ENCODE measurements at regions not wholly inside any gene's neighbourhood (a gene's known extent, or its start where the extent isn't known, plus 50 kb on each side); places are given as distances from the start of the nearest gene placed in this dataset.

DNA sequence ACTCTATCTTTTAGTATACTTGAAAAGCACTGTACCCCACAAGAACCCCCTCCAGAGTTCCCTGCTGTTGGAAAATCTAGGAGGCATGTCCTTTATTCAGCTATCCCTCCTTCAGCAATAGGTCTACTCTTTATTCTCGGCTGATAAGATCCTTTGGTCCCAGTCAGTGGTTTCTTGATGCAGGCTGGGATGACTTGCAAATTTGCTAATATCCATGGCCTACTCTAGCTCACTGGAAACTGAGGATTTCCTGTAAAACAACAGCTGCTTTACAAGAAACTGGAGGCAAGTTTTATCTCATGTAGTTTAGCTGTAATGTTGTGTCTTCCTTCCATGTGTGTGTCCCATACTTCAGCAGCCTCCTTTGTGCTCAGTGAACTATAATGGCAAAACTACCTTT lies 183.9 kb upstream of the SCN7A start:
- TF ChIP-seq SPI1 (IDR thresholded peaks at IDR 0.05; ENCODE audit: low read depth, low read length) (no peak), POLR2A (IDR thresholded peaks at IDR 0.05; ENCODE audit: low read depth, low read length) (no peak), POLR2AphosphoS5 (IDR thresholded peaks at IDR 0.05; ENCODE audit: low read depth, low read length) (no peak), PAX5 (IDR thresholded peaks at IDR 0.05; ENCODE audit: insufficient read depth, low read length, severe bottlenecking) (no peak), TAF1 (IDR thresholded peaks at IDR 0.05; ENCODE audit: low read depth, low read length) (no peak), POU2F2 (IDR thresholded peaks at IDR 0.05; ENCODE audit: low read depth, low read length) (no peak)
- FAIRE-seq: no peak
- no peak for DNase-seq (ENCODE audit: insufficient read length, low spot score)

DNA sequence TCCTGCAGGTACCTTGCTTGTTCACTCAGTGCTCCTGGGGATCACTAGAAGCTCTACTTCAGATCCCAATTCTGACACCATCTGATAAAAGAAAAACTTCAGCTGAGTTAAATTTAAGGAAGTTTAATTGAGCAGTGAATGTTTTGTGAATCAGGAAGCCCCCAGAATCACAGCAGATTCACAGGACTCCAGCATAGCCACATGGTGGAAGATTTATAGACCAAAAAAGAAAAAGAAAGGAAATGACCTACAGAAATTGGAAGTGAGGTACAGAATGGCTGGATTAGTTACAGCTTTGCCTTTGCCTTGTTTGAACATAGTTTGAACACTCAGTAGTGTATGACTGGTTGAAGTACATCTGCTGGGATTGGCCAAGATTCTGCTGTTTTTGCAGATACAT lies 182.7 kb upstream of the SCN7A start:
- no peak for TF ChIP-seq POLR2A (IDR thresholded peaks at IDR 0.05; ENCODE audit: low read depth, low read length)
- TF ChIP-seq POU2F2 (IDR thresholded peaks at IDR 0.05; ENCODE audit: low read depth, low read length): no peak
- no peak for TF ChIP-seq PAX5 (IDR thresholded peaks at IDR 0.05; ENCODE audit: insufficient read depth, low read length, severe bottlenecking)
- no peak for TF ChIP-seq TAF1 (IDR thresholded peaks at IDR 0.05; ENCODE audit: low read depth, low read length)
- TF ChIP-seq SPI1 (IDR thresholded peaks at IDR 0.05; ENCODE audit: low read depth, low read length): no peak
- FAIRE-seq (no peak), DNase-seq (ENCODE audit: insufficient read length, low spot score) (no peak)

DNA sequence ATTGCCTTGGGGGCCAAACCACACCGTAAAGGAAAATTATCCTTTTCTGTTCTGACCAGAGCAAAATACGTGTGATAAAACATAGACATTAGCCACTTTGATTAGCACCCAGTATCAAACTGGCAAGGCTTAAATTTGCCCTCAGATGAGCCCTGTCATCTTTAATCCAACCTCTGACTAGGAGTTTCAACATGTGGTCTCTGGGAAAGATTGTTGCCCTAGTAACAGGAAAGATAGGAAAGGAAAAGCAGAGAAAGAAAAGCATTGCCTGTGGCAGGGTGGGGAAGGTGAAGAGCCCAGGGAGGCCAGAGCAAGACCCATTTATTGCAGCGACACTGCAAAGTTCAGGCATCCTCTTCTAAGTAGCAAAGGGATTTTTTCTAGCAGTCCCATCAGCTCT lies 181.5 kb upstream of the SCN7A start:
- TF ChIP-seq PAX5 (IDR thresholded peaks at IDR 0.05; ENCODE audit: insufficient read depth, low read length, severe bottlenecking) (no peak), POLR2AphosphoS5 (IDR thresholded peaks at IDR 0.05; ENCODE audit: low read depth, low read length) (no peak), TAF1 (IDR thresholded peaks at IDR 0.05; ENCODE audit: low read depth, low read length) (no peak), POU2F2 (IDR thresholded peaks at IDR 0.05; ENCODE audit: low read depth, low read length) (no peak), SPI1 (IDR thresholded peaks at IDR 0.05; ENCODE audit: low read depth, low read length) (no peak), POLR2A (IDR thresholded peaks at IDR 0.05; ENCODE audit: low read depth, low read length) (no peak)
- no peak for FAIRE-seq
- no peak for DNase-seq (ENCODE audit: insufficient read length, low spot score)

DNA sequence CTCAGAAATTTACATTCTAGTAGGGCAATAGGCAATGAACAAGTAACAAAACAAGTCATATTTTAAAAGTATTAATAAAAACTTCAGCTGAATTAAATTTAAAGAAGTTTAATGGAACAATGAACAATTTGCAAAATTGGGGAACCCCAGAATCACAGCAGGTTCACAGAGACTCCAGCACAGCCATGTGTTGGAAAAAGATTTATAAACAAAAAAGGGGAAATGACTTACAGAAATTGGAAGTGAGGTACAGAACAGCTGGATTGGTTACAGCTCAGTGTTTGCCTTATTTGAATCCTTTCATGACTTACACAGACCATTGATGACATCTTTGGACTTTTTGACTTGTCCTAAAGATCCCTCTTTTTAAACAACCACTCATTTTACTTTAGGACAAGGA lies 179.9 kb upstream of the SCN7A start:
- TF ChIP-seq POU2F2 (IDR thresholded peaks at IDR 0.05; ENCODE audit: low read depth, low read length): no peak
- no peak for TF ChIP-seq SPI1 (IDR thresholded peaks at IDR 0.05; ENCODE audit: low read depth, low read length)
- TF ChIP-seq TAF1 (IDR thresholded peaks at IDR 0.05; ENCODE audit: low read depth, low read length): no peak
- TF ChIP-seq POLR2A (IDR thresholded peaks at IDR 0.05; ENCODE audit: low read depth, low read length): no peak
- FAIRE-seq (no peak), DNase-seq (ENCODE audit: insufficient read length, low spot score) (no peak)

DNA sequence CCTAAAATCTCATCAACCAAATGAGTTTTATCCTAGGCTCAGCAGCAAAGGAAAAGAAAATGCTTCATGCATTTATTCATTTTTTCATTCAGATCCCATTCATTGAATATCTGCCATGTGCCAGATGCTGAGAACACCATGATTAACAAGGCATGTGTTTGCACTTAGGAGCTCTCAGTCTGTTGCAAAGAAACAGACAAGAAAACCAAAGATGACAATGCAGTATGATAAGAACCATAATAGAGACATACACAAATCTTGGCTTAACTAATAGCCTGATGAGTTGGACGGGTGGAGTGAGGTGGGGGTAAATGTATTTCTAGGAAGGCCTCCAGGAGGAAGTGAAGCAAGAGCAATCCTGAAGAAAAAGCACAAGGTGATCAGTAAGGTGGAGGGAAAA lies 177.8 kb upstream of the SCN7A start:
- DNase-seq (ENCODE audit: insufficient read length, low spot score) (no peak), FAIRE-seq (no peak)
- TF ChIP-seq POU2F2 (IDR thresholded peaks at IDR 0.05; ENCODE audit: low read depth, low read length) (no peak), POLR2A (IDR thresholded peaks at IDR 0.05; ENCODE audit: low read depth, low read length) (no peak), POLR2AphosphoS5 (IDR thresholded peaks at IDR 0.05; ENCODE audit: low read depth, low read length) (no peak), PAX5 (IDR thresholded peaks at IDR 0.05; ENCODE audit: insufficient read depth, low read length, severe bottlenecking) (no peak)

DNA sequence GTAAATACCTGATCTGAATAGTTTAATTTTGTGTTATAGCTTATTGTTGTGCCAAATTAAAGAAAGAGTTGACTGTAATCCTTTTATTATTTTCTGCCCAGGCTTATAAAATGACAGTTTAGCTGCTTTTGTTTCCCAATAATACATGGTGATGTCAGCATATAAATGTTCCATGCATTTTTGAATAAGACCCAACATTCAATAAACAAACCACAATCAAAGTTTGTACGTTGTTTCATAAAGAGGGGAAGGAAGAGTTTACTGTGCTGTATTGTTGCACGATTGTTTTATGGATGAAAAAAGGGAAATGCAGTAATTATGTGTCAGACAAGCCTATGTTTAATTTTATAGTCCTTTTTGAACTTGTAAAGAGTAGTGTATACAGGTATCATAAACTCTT lies 177.2 kb upstream of the SCN7A start:
- FAIRE-seq: no peak
- no peak for DNase-seq (ENCODE audit: insufficient read length, low spot score)
- no peak for TF ChIP-seq POLR2A (IDR thresholded peaks at IDR 0.05; ENCODE audit: low read depth, low read length)
- TF ChIP-seq POLR2AphosphoS5 (IDR thresholded peaks at IDR 0.05; ENCODE audit: low read depth, low read length): no peak
- TF ChIP-seq PAX5 (IDR thresholded peaks at IDR 0.05; ENCODE audit: insufficient read depth, low read length, severe bottlenecking): no peak
- no peak for TF ChIP-seq SPI1 (IDR thresholded peaks at IDR 0.05; ENCODE audit: low read depth, low read length)
- no peak for TF ChIP-seq POU2F2 (IDR thresholded peaks at IDR 0.05; ENCODE audit: low read depth, low read length)
- TF ChIP-seq TAF1 (IDR thresholded peaks at IDR 0.05; ENCODE audit: low read depth, low read length): no peak

DNA sequence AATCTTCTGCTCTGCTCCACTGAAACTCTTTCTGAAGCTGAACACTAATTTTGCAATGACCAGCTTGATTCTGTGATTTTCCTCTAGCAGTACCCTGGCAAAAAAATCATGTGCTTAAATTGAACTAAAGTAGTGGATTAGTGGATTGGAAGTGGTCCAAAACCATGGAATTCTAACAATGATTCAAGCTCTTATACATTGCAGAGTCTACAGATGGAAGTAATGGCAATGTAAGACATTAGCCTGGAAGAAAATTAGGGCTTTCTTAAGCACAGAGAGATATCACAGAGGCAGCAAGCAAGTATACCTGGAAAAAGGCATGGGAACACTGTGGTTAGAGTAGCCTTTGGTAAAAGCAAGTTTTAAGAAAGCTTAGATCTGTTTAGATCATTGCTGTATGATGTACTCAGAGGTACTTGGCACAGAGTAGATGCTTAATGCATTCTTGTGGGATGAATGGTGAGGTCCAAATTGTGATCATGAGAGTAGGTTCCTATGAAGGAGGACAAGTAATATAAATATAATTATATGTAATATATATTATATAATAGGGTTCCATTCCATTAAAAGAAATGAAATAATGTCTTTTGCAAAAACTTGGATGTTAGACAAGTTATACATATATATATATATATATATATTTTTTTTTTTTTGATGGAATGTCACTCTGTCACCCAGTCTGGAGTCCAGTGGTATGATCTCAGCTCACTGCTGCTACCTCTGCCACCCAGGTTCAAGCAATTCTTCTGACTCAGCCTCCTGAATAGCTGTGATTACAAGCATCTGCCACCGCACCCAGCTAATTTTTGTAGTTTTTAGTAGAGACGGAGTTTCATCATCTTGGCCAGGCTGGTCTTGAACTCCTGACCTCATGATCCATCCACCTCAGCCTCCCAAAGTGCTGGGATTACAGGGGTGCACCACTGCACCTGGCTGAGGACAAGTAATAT lies 172.2 kb upstream of the SCN7A start:
- TF ChIP-seq POLR2AphosphoS5 (IDR thresholded peaks at IDR 0.05; ENCODE audit: low read depth, low read length) (no peak), POU2F2 (IDR thresholded peaks at IDR 0.05; ENCODE audit: low read depth, low read length) (no peak), POLR2A (IDR thresholded peaks at IDR 0.05; ENCODE audit: low read depth, low read length) (no peak), SPI1 (IDR thresholded peaks at IDR 0.05; ENCODE audit: low read depth, low read length) (no peak), PAX5 (IDR thresholded peaks at IDR 0.05; ENCODE audit: insufficient read depth, low read length, severe bottlenecking) (no peak), TAF1 (IDR thresholded peaks at IDR 0.05; ENCODE audit: low read depth, low read length) (no peak)
- DNase-seq (ENCODE audit: insufficient read length, low spot score) (no peak), FAIRE-seq (no peak)

DNA sequence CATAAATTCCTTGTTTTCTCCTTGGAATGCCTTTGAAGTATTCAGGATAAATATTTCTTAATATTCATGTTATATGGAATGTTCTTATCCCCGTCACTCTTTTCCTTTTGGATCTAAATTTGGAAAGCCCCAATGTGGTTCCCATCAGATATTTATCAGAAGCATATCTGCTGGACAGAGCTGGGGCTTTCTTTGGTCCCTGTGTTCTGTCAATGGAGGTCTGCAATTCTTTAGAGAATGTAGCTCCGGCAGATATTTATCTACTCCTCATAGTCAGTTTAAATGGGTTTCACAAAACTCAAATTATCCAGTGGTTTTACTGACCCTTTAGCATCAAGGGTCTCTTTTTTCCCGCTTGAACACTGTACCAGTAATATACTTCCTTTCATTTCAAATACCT lies 167.8 kb upstream of the SCN7A start:
- no peak for DNase-seq (ENCODE audit: insufficient read length, low spot score)
- no peak for FAIRE-seq
- TF ChIP-seq POU2F2 (IDR thresholded peaks at IDR 0.05; ENCODE audit: low read depth, low read length) (no peak), POLR2AphosphoS5 (IDR thresholded peaks at IDR 0.05; ENCODE audit: low read depth, low read length) (no peak), POLR2A (IDR thresholded peaks at IDR 0.05; ENCODE audit: low read depth, low read length) (no peak), SPI1 (IDR thresholded peaks at IDR 0.05; ENCODE audit: low read depth, low read length) (no peak), PAX5 (IDR thresholded peaks at IDR 0.05; ENCODE audit: insufficient read depth, low read length, severe bottlenecking) (no peak), TAF1 (IDR thresholded peaks at IDR 0.05; ENCODE audit: low read depth, low read length) (no peak)

DNA sequence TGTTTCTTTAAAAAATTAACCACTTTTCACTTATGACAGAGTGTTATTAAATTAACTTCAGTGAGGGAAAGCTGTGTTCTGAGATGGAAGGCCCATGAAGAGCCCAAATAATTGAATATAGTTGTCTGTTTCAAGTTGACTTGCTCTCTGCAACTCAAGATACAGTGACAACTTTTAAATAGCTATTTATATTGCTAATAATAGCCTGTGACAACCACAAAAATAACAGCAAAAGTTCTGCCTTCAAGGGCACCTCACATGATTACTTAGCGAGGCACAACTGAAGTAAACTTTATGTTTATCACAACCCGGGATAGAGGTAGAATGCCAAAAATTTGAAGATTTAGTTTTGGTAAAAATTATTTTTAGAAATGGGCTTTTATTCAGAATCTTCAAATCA lies 167.3 kb upstream of the SCN7A start:
- TF ChIP-seq SPI1 (IDR thresholded peaks at IDR 0.05; ENCODE audit: low read depth, low read length): no peak
- no peak for TF ChIP-seq POLR2AphosphoS5 (IDR thresholded peaks at IDR 0.05; ENCODE audit: low read depth, low read length)
- TF ChIP-seq PAX5 (IDR thresholded peaks at IDR 0.05; ENCODE audit: insufficient read depth, low read length, severe bottlenecking): no peak
- TF ChIP-seq POU2F2 (IDR thresholded peaks at IDR 0.05; ENCODE audit: low read depth, low read length): no peak
- TF ChIP-seq POLR2A (IDR thresholded peaks at IDR 0.05; ENCODE audit: low read depth, low read length): no peak
- TF ChIP-seq TAF1 (IDR thresholded peaks at IDR 0.05; ENCODE audit: low read depth, low read length): no peak

More for the DNA sequence above, 167.3 kb upstream of the SCN7A start:
- FAIRE-seq (no peak), DNase-seq (ENCODE audit: insufficient read length, low spot score) (no peak)

Measured in GM12891 (cell line).